ENCODE measurements at regions not wholly inside any gene's neighbourhood (a gene's known extent, or its start where the extent isn't known, plus 50 kb on each side); places are given as distances from the start of the nearest gene placed in this dataset.

DNA sequence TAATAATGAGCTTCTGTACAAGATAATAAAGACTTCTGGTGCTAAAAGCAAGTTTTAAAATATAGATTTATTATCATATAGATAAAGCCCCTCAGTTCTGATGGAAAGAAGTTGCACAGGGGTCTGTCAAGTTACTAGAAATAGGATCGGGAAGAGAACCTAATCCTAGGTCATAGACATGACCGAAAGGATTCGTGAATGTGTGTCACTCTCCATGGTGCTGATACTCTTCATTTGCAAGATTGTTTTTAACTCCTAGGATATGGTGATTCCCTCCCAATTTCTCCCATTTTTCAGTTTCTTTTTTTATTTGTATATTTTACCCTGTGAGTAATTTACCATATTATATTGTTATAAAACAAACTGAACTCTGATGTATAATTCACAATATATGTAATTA lies 58.9 kb upstream of the CTNNA2 start:
- no peak for DNase-seq

- no peak for DNase-seq
Observed at GRCh38 chr2:79452651-79453050, 60.2 kb upstream of the CTNNA2 start.

DNA sequence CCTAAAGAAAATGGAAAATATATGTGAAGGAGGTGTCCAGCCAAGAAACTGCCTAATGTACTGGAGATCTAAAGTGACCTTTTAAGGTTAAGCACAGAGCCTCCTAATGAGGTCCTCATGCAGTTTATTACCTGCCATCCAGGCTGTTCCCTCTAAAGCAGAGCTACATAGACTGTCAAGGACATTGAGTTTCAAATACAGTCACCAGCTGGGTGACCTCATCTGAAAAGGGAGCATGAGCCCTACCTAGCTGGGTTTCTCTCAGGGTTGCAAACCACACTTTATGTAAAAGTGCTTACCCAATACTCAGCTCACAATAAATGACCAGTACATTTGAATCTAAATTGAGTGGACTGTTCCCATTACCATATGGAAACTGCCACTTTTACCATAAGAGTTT lies 65.4 kb upstream of the CTNNA2 start:
- DNase-seq: no peak

DNA sequence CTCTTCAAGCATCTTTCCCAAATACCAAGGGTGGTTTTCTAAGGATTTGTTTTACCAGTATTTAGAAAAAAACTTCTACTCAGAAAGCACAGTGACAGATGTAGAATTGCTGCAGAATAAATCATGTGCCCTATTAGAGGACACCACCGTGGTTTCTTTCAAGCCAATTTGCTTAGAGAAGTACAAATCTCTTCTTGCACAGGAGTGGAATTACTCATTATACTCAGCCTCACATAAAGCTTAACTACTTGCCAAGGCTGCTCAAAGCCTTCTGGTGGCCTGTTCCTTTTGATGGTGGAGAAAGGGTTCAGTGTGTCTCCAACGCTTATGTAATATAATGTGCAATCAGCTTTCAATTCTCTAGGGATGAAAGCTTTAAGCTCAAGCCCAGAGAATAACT lies 66.5 kb upstream of the CTNNA2 start:
- no peak for DNase-seq

DNA sequence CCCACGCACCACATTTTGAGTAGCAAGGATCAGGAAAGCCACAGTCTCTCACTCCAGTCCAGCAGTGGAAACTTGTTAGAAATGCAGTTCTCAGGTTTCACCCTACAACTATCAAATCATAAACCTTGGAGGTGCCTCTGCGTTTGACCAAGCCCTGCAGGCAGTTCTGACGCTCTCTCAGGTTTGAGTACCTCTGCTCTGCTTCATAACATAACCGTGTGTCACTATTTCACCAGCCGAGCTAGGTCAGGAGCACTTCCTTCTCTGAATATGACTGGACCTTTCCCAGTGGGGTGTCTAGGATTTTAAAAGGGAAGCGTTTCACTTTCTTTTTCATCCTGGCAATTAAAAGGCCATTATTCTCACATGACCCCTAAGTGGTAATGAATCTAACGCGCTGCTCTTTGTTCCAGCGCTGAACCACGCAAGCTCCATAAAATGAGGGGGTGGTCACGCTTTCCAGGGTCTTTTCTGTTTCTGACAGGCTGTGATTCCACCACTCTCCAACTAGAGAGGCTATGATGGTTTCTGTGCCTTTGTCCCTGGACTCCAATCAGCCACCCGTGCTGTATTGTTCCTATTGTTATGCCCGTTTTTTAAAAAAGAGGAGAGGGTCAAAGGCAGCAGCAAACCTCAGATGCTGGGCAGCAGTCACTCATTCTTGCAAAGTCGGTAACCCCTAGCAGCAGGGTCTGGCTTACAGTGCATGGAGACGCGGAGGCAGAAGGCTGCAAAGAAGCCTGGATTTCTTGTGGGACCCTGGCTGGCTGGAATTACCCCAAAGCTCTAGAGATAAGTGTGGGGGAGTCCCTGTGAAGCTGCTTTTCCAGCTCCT lies 75.2 kb upstream of the CTNNA2 start:
- DNase-seq: no peak

DNA sequence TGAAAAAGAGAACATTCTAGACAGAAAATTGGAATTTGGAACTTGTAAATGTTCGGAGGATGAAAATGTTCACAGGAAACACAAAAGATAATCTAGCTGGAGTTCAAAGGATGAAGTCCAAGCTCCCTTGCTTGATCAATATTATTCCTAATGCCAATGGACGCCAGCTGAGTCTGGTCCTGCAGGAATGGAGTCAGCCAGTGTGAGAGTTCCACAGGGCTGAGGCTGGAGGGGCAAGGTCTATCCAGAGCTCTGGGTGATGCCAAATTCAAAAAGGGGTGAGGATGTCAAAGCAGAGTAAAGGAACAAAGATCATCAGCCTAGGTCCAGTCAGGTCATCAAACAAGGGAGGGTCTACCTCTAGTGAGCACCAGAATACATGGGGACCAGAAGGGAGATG lies 78.5 kb upstream of the CTNNA2 start:
- DNase-seq: no peak

DNA sequence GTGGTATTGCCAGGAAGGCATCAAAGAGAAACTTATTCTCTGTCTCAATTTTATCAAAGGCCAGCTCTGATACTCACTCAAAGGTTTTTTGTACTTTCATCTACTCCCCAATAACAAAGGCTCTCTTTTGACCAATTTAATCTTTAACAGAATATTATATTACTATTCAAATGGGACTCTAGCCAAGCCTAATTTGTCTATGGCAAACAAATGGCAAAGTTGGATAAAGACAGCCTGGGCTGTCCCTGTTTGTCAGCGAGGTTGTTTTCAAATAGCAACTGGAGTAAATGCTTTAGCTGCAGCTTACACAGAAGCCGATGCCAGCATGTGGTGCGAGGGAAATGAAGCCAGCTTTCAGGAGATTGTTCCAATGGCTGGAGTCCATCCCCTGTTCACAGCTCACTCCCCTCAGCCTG lies 80.1 kb upstream of the CTNNA2 start:
- no peak for DNase-seq

DNA sequence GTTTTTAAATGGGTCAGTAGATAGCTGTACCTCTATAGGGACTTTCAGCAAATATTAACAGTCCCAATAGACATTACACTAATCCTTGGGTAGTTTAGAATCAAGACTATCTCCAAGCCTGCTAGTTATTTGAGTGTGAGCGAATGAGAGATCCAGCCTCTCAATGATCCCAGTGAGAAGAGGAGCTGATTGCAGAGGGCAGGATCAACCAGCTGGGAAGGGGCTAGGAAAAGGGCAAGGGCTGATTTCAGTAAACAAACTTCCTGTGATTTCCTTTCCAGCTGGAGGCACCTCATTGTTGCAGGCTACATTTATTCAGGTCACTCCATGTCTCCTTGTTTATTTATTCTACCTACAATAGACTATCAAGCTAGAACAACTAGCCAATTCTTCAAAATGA lies 84.1 kb upstream of the CTNNA2 start:
- no peak for DNase-seq

DNA sequence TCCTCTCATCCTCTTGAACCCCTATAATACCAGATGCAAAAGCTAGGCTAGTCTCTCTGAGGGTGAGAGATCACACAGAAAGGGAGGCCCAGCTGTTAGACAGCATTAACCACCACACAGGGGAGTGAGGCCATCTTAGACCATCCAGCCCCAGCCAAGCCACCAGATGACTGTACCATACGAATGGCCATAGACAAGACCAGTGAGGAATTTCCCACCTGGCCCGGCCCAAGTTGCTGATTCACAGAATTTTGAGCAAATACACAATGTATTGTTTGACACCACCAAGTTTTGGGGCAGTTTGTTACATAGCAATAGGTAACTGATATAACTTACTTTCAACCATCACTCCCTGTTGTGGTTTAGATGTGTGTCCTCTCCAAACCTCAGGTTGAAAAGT lies 98.2 kb upstream of the CTNNA2 start:
- DNase-seq: no peak

DNA sequence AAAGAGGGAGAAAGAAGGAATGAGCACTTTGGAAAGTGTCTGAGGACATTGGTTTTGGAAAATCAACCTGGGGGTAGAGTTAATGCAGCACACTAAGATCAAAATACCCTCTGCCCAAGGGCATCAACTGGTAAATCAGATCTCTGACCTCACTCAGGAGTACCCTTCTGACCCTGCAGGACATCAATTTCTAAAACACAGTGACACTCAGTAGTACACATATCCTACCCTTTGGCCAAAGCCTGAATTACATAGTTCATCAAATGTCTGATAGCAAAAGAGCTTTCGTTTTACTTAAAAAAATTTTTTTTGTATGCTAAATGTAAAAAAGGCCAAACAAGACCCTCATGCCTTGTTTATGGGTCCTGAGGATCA lies 118.4 kb upstream of the CTNNA2 start:
- DNase-seq: no peak

DNA sequence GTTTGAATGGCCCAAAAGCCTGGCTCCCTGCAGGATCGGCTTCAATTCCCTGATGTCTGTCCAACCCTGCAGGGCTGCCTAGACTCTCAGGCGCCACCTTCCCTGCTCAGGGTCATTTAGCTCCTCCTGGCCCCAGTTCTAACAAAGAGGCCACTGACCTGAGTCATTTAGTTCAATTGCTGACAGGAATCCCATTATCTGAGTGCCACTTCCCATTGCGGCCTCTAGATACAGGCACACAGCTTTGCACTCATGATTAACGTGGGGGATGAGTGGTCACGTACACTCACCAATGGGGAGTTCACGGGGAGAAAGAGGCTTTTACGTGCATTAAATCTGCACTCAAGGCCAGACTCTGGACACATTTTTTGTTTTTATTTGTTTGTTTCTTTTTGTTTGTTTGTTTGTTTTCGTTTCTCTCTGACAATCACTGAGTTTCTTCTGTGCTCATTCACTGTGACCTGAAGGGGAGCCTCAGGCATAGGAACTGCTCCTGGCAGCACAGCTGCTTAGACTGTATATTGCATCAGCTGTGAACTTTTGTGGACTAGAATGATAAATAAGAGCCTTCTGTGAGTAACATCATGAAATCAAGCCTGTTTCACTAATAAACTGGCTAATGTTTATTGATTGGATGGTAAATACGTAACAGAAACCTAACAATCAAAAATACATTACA lies 118.9 kb upstream of the CTNNA2 start:
- no peak for DNase-seq

GRCh38 chr2:79393107-79393685 lies 119.7 kb upstream of the CTNNA2 start:
- DNase-seq: no peak

GRCh38 chr2:79389481-79389880 lies 123.4 kb upstream of the CTNNA2 start:
- no peak for DNase-seq

DNA sequence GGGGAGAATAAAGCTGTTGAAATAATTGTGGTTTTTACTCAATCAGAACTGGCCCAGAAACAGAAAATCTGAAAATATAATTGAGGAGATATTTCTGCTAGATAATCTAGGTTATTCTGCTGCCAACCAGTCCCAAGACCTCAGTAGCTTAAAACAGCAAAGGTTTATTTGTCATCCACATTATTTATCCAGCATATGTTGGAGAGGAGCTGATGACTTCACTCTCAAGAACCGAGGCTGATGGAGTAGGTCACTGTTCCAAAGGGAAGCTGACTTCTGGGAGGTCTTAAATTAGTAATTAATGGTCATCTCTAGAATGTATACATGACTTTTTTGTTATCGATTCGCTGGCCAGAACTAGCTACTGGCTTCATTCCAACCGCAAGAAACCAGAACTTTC lies 124.8 kb upstream of the CTNNA2 start:
- no peak for DNase-seq

DNA sequence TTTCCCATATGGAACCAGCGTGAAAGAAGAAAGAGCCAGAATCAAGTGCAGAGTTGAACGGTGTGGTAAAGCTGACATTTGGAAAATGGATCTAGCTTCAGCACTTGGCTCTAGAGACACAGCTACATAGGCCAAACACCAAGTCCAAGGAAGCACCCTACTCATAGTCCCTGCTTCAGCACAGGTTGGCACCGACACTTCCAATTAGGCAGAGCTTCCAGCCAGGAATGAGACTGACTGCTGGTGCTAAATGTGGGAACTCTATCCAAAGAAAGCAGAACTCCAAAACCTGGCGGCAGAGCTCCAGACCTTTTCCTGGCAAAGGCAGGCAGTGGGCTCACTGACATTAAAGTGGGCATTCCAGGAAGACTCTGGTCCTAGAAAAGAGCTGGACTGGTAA lies 125.4 kb upstream of the CTNNA2 start:
- DNase-seq: no peak

DNA sequence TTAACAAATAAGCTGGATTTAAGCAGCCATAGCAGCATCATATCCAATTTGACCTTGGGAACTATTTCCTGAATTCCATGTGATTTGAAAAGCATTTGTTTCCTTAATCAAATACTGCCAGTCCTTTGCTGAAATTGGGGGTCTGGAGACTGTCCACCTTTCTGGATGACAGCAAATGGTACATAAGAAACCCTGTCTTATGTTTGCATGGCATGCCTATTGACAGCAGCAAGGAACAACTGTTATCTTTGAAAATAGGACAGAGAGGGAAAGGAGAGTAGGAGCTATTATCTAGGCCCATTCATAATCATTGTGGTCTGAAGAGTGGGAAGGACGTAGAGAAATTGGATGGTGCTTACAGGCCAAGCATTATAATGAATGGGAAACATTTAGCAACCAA lies 129.2 kb upstream of the CTNNA2 start:
- DNase-seq: no peak

- DNase-seq: no peak
Observed at GRCh38 chr2:79375817-79376216, 137.0 kb upstream of the CTNNA2 start.

GRCh38 chr2:79373358-79374130 lies 139.3 kb upstream of the CTNNA2 start:
- DNase-seq: no peak

DNA sequence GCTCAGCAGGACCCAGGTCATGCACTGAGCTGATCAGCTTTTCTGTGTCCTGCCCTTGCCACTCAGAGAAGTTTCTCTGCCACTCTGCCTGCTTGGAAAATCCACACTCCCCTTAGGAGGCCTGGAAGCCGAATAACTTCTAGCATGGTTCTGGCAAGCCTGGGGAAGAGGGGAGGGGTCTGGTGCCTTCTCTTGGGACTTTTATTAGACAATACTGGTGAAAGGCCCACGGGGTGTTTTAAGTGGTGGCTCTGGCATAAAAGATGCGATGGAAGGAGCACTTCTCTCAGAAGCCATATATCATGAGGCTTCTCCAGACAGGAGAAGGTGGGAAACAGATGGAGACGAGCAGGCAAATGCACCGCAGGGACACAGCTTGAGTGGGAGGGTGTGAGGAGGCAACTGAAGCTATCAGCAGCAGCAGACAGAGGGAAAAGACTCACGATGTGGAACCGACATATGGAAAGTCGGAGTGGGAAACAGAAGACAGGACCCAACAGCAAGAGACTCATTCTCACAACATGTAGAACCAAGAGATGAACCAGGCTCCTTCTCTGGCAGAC lies 141.8 kb upstream of the CTNNA2 start:
- DNase-seq: no peak

DNA sequence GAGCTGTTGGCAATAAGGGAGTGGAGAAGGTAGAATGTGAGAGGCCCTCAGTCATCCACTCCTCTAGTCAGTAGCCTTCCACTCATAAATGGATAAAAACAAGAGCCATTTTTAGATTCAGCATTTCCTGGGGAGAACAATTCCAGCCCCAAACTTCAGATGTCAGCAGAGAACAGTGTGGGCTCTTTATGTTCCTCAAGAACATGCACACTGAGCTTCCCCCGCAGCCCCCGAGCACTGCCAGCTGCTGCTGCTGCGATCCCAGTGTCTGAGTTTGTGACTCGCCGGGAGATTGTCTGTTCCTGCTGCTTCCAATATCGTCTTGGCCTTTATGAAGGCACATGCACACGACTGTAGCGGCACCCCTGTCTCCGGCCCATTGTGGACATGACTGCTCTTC lies 143.7 kb upstream of the CTNNA2 start:
- DNase-seq: no peak

DNA sequence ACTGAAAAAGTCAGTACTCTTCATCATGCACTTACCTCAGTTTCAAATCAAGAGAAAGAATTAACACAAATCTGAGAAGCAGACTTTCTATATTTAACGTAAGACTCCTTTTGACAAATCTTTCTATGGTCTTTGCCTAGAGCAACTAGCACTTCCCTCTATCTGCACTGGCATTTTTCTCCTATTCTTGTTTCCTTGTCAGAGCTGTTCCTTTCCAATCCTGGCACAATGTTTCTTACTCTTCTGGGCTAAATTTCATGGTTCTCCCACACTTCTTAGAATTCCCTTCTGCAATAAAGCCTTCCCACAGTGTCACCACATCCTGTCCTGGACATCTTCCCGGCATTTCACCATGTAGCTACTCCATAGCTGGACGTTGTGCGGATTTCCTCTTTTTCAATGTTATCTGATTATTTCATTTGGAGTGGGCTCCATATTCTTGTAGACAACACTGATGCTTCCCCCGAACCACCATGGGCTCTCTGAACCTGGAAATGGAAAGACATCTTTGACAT lies 144.7 kb upstream of the CTNNA2 start:
- no peak for DNase-seq

DNA sequence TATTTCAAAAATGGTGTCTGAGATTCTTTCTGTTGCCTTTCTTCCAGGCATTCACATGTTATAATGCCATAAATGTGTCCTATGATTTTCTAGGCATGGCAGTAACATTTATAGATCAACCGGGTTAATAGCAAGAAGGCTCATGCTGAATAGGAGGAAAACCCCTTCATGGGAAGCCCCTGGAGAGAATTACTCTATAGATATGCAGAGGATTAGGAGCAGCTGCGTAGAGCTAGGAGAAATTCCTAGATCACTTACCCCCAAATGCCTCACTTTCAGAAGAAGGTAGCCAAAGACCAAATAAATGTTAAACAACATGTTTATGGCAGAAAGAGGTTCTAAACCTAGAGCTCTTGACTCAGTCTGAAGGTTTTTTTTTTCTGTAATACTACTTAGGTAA lies 153.4 kb upstream of the CTNNA2 start:
- DNase-seq: no peak

DNA sequence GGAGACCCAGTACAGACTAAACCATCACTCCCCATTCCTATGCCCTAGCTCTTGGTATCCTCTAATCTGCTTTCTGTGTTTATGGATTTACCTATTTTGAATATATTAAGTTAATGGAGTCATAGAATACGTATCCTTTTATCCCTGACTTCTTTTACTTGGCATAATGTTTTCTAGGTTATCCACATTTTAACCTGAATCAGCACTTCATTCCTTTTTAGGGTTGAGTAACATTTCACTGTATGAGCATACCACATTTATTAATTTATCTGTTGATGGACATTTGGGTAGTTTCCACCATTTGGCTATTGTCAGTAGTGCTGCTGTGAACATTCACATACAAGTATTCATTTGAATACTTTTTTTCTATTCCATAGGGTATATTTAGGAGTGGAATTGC lies 157.3 kb upstream of the CTNNA2 start:
- DNase-seq: no peak

All from activated CD4-positive, alpha-beta T cell treated with anti-CD3 and anti-CD28 coated beads, Interleukin-2, amount 50 U/mL, for 48 hours (primary cell).